Hematopoietic multipotent progenitor cell treated with erythropoietin and hydrocortisone succinate and interleukin-3 and kit ligand, for 4 days (in vitro differentiated cells): ENCODE measurements at regions not wholly inside any gene's neighbourhood (a gene's known extent, or its start where the extent isn't known, plus 50 kb on each side); places are given as distances from the start of the nearest gene placed in this dataset.
"Not testable (repeated sequence)": the region's sequence is repeated elsewhere in the genome, so short reads cannot be mapped to it uniquely, and the experiment has no call there.

Experiments used
- DNase-seq: peaks from one replicate; pipeline ENCODE4 v3.0.0-alpha.2; 2015

DNA sequence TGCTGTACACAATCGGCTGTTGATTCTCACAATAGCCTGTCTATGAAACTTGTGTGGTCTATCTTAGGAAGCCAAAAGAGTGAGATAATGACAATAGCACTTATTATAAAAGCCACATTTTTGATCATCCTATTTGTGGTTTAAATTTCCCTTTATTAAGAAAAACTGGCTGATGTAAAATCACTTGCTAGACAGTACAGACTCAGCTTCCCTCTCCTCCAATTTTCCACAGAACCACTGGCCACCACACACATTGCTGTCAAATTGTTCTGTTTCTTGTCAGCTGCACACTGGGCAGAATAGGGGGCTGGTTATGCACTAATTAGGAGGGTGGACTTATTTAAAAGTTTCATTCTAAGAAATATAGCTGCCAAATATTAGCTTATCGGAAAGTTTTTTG lies 425.9 kb downstream of the EPHA3 start:
- no peak for DNase-seq

DNA sequence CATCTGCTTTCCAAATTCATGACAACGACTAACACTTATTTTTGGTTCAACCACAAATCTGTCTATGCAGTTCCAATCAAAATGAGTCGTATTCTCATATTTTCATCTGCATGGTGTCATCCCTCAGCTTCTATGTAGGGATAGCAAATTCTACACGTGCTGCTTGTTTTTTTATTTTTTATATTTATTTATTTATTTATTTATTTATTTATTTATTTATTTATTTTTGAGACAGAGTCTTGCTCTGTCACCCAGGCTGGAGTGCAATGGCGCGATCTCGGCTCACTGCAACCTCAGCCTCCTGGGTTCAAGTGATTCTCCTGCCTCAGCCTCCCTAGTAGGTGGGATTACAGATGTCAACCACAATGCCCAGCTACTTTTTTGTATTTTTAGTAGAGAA lies 447.2 kb downstream of the EPHA3 start:
- DNase-seq, result not testable (repeated sequence)

DNA sequence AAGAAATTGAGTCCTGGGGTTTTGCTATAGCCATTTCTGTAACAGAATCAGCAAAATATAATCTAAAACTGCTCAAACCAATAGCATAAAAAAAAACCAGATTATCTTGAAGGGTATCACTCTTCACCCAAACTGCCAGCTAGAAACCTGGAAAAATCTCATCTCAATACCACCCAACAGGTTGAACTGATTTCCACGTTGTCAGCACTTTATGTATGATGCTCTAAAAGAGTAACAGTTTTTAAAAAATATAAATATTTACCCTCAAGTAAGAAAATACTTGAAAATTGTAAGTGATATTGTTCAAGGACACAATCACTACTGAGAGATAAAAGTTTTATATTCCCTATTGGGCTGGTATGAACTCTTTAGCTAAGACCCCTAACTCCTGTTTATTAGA lies 451.3 kb downstream of the EPHA3 start:
- no peak for DNase-seq

DNA sequence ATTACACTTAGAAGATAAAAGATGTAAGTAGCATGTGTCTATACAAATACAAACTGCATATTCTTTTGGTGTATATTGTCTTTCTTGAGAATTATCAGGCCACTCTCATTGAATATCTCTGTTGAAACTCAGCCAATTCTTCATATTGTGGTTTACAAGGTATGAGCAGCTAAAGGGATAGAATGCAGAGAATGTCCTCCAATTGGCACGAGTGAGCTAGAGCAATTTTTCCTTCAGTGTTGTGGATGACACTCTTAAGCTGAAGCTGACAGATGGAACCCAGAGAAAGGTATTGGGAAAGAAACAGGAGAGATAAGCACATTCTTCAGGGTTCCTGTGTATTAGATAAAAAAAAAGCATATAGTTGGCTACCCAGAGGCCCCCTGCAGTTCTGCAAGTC lies 453.1 kb downstream of the EPHA3 start:
- DNase-seq, result no peak

DNA sequence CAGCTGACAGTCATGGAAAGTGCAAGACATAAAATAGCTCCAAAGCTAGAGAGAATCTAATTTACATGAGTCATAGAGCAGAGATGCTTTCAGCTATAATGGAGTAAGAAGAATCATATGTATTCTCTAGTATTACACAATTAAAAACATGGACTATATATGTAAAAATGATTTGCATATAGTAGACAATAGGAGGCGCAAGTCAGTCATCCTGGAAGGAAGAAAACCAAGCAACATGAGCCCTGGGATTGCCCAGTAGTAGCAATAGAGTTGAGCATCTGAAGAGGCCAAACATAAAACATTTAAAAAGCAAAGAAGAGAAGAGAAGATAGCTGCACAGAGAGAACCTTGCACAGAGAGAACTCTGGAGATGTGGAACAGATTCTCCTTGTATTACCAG lies 455.0 kb downstream of the EPHA3 start:
- DNase-seq, result no peak

DNA sequence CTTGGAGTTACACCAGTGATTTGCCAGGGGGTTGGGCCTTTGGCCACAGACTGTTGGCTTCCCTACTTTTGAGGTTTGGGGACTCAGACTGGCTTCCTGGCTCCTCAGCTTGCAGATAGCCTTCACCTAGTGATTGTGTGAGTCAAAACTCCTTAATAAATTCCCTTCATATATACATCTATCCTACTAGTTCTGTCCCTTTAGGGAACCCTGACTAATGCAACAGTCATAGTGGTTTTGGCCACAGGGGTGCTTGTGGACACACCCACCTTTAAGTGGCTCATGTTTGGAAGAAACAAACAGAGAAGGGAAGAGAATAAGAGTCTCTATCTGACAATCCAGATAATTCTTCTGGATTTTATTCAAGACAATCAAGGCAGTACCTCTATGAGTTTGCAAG lies 457.7 kb downstream of the EPHA3 start:
- DNase-seq, result no peak

DNA sequence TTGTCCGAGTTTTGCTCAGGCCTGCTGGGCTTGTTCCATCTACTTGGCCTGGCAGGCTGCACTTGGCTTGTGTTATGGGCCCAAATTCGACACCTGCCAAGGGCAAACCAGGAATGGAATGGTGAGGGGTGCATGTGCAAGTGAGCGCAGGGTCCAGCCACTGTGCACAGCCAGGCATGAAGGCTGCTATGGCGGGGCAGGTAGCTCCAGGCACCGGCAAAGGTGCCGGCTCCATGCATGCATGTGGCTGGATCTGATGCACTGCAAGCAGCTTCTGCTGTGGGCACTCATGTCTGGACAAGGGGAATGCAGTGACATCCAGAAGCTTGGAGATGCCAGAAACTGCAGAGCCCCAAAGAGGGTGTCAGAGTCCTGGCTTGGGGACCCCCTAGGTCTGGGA lies 463.0 kb downstream of the EPHA3 start:
- no peak for DNase-seq

DNA sequence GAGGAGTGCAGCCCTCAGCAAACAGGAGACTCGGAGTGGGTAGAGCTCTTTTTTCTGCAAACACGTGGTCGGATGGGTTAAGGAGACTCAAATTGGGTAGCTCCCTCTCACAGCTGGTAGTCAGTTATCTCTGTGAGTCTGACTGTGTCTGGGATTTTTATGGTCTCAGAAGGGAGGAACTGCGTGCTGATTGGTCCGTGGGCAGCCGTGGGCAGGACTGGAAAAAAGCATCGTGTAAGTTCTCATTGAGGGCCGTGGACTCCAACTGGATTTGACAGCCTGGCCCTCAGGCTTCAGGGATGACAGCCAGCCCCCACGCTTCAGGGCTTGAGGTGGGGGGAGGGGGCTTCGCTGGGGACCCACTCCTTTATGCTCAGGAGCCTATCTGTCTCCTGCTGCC lies 463.9 kb downstream of the EPHA3 start:
- no peak for DNase-seq

DNA sequence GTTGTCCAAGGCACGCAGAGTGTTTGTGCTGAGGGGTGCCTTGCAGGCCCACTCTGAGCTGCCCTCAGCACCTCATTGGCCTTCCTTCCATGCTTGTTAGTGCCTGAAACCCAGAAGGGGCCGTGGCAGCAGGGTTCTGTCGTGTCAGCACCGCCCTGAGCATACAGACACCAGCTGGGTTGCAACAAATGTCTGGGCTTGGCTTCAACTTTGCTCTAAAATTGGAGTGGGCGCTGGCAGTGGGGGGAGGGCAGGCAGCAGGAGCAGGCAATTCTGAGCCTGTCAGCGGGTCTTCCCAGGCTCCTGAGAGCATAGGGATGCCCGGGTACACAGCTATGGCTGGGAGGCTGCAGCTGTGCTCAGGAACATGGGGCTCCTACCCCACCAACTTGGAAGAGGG lies 464.3 kb downstream of the EPHA3 start:
- DNase-seq, result no peak

DNA sequence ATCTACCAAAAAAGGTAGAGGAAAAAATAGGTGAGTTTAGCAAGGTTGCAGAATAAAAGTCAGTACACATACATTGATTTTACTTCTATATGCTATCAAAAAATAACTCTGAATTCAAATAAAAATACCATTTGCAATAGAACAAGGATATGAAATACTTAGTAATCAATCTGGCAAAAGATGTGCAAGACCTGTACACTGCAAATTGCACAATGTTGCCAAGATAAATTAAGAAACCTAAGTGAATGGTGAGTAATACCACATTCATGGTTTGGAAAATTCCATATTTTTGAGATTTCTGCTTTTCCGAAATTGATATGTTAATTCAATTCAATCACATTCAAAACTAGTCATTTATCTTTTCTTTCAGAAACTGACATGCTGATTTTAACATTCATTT lies 464.8 kb downstream of the EPHA3 start:
- no peak for DNase-seq

DNA sequence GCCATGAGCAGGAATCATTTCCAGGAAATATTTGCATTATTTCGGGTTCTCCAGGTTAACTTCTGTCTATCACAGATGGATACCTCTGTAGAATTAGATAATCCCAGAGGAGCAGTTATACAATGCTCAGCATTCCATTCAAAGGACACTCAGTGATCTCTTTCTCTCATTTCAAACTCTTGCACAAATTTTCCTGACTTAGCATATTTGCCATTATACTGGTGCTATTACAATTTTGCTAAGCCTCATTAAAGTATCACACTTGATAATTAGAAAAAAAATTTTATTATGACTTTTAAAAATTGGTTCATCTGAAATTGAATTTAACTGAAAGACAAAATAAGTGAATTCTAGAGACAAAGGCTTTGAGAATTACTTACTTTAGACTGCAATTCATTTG lies 469.0 kb downstream of the EPHA3 start:
- no peak for DNase-seq

DNA sequence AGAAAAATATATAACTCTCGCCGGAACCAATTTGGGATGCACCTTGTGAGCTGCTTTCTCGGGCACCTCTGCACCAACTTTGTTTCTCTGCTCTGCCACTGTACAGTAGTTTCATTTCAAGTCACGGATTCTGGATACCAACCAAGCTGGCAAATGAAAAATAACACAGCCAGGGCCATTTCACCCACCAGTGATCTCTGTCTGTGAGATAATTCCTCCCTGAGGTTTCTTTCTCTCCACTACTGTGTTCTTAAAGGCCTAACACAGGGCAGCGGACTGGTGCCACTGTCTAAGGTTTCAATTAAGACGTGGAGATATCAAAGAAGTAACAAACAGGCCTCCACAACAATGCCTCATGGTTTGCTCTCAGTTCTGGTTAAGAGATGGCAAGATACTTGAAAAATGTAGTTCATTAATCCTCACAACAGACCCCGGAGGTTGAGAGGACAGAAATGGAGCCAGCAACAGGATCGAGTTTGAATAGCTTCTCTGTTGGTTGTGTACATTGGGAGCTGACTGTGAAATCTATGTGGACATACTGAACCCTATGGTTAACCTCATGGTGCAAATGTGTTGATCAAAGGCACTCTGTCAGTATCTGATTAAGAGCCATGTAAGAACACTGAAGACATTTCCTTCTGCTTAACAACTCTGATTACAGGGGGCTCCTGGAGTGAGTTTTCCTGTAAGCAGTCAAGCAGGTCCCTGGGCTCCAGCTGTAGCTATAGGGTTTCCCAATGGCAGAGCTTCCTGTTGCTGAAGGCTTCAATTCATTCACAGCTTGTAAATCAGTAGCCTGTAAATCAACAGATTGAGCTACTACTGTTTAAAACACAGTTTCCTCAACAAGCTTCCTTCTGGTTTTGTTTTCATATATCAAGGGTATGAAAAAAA lies 470.5 kb downstream of the EPHA3 start:
- DNase-seq, result no peak

DNA sequence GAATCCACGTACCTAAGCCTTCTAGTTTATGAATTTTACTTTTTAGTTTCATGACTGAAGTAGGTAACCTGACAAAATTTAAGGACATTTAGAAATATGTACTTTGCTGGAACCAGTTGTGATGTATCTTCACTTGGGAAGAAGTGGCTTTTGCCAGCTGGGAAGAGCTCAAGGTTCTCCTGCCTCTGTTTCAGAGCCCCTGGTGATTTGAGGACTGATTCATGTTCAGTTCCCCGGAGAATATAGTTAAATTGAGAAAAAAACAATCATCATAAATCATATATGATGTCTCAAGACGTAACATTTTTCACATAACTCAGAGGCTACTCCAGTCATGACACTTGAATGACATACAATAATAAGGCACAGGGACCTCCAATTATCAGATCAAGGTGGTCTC lies 473.4 kb downstream of the EPHA3 start:
- no peak for DNase-seq

DNA sequence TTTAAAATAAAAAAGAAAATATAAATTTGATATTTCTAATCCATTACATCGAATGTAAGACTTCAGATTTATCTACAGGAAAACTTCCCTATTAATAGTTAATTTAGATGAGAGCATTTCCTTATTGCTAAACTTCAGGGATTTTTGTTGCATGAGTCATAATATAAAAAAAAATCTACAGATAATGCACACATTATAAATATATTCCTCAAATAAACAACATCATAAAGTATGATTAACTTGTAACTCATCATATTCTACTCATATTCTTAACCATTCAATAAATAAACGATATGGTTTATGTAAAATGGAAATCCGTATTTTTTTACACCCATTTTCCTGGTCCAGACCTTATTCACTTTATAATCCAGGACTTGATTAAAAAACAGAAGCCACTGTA lies 477.0 kb downstream of the EPHA3 start:
- no peak for DNase-seq

DNA sequence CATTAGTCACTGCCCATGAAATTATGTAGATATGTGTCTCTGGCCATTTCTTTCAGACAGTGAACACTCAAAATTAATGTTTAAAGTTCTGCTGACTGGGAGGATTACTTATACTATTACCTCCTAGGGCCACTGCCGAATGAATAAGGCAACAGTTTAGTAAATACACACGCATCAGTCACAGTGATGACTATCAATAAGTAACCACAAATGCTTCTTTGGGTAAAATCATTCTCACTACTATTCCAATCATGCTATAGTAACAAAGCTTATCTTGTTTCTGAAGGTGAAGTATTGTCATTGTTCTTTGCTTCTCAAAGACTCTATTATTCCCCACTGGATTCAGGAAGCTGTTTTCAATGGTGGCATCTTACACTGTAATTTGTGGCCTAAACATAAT lies 478.8 kb downstream of the EPHA3 start:
- no peak for DNase-seq

DNA sequence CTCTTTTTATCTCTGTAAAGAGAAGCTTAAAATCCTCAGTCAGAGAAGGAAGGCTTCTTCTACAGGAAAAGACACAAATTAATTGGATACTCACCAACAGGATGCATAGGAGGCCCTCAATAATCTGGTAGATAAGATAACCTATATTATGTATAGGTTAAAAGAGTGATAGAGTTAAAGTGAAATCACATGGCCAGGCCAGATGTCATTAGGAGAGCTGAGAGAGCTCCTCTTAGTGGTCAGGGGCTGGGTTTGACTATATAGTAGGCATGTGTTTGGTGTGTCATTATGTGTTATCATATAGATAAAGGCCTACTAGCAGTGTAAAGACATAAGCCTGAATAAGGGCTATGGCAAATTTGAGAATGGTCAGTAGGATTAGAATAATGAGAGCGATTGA lies 479.3 kb downstream of the EPHA3 start:
- no peak for DNase-seq

DNA sequence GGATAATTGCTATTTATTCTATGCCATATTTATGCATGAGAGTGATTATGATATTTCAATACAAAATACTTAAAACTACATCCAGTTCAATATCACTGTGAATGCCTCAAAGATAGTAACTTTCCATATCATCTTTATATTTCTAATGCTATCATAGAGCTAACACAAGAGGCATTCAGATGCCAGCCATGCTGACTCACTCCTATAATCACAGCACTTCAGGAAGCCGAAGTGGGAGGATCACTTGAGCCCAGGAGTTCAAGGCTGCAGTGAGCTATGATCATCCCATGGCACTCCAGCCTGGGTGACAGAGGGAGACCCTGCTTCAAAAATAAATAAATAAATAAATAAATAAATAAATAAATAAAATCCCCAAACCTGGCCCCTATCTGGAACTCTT lies 498.7 kb downstream of the EPHA3 start:
- no peak for DNase-seq

DNA sequence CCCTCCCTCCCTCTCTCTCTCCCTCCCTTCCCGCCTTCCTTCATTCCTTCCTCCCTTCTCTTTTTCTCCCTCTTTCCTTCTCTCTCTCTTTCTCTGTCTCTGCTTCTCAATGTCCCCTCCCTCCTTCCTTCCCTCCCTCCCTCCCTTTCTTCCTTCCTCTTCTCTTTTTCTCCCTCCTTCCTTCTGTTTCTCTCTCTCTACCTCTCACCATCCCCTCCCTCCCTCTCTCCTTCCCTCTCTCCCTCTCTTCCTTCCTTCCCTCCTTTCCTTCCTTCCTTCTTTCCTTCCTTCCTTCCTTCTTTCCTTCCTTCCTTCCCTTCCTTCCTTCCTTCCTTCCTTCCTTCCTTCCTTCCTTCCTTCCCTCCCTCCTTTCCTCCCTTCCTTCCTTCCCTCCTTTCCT lies 504.6 kb downstream of the EPHA3 start:
- DNase-seq, result no peak

DNA sequence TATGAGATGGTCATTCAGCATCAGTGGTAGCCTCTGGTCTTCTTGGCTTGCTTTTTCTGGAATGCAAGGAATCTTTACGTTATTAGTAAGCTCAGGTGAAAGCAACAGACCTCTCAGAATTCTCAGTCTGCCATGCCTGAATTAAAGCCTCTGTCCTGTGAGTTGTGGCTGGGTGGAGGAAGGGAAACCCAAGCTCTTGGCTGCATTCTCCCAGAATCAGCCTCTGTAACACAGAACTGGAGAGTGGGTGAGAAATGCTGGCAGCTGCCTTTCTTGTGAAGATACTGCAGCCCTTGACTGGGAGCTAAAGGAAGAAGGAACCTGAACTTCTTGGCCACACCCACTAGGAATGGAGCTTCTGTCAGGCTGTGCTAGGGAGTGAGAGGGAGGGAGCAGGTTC lies 505.8 kb downstream of the EPHA3 start:
- DNase-seq, result no peak

DNA sequence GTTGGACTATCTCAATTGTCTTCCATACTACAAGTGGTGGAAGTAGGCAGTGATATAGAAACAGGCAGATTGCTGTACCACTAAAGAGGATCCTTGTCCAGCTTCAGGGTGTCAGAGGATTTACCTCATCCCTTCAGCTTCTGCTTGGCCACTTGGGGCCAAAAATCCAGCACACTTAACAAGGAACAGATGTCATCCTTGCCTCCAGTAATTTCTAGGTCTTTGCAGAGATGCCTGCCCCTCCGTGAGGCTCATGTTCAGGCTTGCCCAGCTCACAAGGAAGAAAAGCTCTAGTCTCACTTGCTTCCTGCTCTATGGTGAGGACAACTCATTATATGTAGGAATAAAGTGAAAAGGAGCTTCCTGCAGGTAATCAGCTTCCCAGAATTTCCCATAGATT lies 510.3 kb downstream of the EPHA3 start:
- DNase-seq, result no peak

DNA sequence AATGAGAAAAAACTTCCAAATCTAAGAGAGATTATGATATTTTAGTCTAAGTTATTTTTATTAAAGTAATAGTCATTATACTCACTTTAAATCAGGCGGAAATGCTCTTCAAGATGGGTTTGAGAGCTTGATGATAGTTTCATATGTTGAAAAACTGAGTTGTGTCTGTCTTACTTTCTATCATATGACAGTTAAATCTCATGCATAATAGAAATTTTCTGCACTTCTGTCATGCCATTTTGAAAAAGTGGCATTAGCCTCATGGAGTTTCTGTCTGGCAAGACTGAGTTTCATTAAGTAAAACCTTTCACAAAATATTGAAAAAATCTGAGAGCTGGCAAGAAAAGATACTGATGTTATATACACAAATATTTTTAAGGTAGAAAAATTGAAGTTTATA lies 511.8 kb downstream of the EPHA3 start:
- DNase-seq, result no peak

DNA sequence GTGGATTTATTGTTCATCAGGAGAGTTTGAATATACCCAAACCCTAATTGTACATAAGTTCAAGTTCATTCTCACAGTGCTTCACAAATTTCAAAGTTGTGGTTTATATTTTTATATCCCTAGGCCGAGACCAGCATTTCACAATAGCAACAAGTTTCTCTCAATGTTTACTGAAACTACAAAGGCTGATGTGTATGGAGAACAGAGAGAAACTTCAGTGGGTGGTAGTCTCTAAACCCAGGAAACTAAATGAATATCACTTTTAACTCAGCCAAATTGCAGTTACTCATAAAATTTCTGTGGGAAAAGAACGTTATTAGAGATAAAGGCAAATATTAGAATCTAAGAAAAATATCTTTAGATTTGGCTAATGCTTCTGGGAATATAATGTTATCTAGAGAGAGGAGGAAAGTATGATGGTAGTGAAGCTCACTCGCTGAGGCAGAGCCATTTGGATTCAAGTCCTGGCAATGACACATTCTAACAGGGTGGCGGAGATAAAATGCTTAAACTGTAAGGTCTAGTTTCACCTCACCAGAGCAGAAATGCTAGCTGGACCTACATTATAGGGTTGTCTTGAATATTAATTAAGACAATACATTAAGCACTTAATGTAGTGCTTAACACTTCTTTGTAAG lies 514.8 kb downstream of the EPHA3 start:
- DNase-seq, result no peak

DNA sequence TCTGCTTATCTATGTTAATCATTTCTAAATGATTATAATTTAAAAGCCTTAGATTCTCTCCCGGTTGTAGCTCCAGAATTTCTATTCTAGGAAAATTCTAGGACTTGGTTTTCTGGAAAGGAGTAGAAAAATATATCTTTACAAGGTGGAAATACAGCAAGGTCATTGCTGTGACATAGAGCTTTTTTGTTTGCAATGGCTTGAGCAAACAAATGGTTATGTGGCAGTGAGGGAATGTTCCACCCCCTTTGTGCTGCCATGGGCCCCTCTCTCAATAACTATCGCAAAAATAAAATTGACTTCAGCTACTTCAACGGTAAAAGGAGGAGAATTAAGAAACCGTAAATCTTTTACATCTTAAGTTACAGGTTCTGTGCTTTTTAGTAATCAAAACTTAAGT lies 517.1 kb downstream of the EPHA3 start:
- DNase-seq, result no peak

DNA sequence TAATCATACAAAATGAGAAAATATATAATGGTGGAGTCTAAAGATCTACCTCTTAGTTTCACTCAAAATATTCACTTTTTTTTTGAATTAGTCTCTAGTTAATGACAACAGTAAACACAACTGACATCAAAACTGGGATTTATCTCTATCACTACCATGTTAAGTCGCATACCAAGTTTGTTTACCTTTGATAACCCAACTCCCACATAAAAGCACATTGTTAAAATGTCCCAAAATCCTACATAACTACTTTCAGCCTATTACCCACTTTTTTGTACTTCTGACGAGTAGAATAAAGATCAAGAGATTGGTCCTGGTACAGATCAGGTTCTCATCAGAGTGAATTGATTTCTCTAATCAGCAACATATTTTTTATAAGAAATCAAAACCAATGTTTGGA lies 518.5 kb downstream of the EPHA3 start:
- DNase-seq, result no peak
